ENCODE measurements at regions not wholly inside any gene's neighbourhood (a gene's known extent, or its start where the extent isn't known, plus 50 kb on each side); places are given as distances from the start of the nearest gene placed in this dataset.

DNA sequence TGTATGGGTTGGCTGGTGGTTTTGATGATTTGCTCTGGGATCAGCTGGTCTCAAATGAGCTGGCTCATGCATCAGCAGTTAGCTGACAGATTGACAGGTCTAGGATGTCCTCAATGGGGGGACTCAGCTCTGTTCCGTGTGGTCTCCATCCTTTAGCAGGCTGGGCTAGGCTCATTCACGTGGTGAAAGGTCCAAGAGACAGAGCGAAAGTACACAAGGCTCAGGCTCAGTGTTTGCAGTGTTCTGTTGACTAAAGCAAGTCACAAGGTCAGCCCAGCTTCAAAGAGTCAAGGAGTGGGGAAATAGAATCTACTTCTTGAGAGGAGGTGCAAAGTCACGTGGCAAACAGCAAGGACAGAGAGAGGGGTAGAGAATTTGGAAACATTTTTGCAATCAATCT, 126.5 kb upstream of the CMC1 start:
- TF ChIP-seq, protein P1, sequence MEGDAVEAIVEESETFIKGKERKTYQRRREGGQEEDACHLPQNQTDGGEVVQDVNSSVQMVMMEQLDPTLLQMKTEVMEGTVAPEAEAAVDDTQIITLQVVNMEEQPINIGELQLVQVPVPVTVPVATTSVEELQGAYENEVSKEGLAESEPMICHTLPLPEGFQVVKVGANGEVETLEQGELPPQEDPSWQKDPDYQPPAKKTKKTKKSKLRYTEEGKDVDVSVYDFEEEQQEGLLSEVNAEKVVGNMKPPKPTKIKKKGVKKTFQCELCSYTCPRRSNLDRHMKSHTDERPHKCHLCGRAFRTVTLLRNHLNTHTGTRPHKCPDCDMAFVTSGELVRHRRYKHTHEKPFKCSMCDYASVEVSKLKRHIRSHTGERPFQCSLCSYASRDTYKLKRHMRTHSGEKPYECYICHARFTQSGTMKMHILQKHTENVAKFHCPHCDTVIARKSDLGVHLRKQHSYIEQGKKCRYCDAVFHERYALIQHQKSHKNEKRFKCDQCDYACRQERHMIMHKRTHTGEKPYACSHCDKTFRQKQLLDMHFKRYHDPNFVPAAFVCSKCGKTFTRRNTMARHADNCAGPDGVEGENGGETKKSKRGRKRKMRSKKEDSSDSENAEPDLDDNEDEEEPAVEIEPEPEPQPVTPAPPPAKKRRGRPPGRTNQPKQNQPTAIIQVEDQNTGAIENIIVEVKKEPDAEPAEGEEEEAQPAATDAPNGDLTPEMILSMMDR (IDR thresholded peaks at IDR 0.05; ENCODE audit: poor library complexity, severe bottlenecking) = no peak
- no peak for TF ChIP-seq TAF1 (IDR thresholded peaks at IDR 0.05; ENCODE audit: low read depth)
